Body of pancreas (tissue), 4 donors: ENCODE measurements at regions not wholly inside any gene's neighbourhood (a gene's known extent, or its start where the extent isn't known, plus 50 kb on each side); places are given as distances from the start of the nearest gene placed in this dataset.

ENCODE experiments used
- POLR2A ChIP-seq, 3 donors: fragments of 450-650 bp; IDR thresholded peaks; one replicate each; pipeline ENCODE4 v1.6.1; 2016; ENCODE audit warnings: antibody characterized with exemption in 3 of 3, mild to moderate bottlenecking in 2 of 3
- TF ChIP-seq, protein P1 (sequence below), 7 experiments: fragments of 450-650 bp in 4 of 7; fragments of 200-600 bp in 3 of 7; sonication (generic) in 3 of 7; IDR thresholded peaks; one replicate each; pipeline ENCODE4 v1.5.1; 2016 to 2019; ENCODE audit warnings: antibody characterized with exemption in 7 of 7

DNA sequence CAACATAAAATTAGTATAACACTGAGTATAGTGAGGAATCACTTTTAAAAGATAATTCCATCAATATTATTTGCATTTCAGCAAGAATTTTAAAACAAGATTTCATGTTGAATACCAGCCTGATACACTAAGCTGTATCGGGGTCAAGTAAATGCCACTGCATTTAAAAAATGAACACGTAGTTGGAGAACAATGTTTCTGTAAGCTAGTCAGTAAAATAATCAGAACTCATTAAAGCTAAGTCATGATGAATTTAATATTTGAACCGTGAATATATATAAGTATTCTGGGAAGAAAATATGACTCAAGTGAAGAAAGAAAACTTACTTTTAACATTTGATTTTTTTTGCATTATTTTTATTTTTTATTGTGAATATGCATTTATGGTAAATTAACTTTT, 611.0 kb upstream of the PABPC4L start:
- TF ChIP-seq, protein P1, sequence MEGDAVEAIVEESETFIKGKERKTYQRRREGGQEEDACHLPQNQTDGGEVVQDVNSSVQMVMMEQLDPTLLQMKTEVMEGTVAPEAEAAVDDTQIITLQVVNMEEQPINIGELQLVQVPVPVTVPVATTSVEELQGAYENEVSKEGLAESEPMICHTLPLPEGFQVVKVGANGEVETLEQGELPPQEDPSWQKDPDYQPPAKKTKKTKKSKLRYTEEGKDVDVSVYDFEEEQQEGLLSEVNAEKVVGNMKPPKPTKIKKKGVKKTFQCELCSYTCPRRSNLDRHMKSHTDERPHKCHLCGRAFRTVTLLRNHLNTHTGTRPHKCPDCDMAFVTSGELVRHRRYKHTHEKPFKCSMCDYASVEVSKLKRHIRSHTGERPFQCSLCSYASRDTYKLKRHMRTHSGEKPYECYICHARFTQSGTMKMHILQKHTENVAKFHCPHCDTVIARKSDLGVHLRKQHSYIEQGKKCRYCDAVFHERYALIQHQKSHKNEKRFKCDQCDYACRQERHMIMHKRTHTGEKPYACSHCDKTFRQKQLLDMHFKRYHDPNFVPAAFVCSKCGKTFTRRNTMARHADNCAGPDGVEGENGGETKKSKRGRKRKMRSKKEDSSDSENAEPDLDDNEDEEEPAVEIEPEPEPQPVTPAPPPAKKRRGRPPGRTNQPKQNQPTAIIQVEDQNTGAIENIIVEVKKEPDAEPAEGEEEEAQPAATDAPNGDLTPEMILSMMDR (IDR thresholded peaks at IDR 0.05): no peak
- TF ChIP-seq POLR2A (IDR thresholded peaks at IDR 0.05): no peak
